Heart left ventricle (tissue), 16 donors: ENCODE measurements at regions not wholly inside any gene's neighbourhood (a gene's known extent, or its start where the extent isn't known, plus 50 kb on each side); places are given as distances from the start of the nearest gene placed in this dataset.

Experiments used
- ATAC-seq, 4 donors: fragments of 200-7000 bp; cut with Tn5 transposase; one replicate each; pipeline ENCODE4 v1.9.1; 2020 to 2022; ENCODE audit warnings: moderate library complexity in 4 of 4, mild to moderate bottlenecking in 3 of 4, moderate number of reproducible peaks in 1 of 4
- DNase-seq, 5 donors: peaks; one replicate each; pipeline ENCODE4 v3.0.0-alpha.2; 2020
- H3K27ac ChIP-seq, 12 donors: fragments of 200-600 bp; sonication (generic) in 4 of 12; one replicate each; pipeline versions ENCODE4 v1.5.0 to v1.8.0; 2016 to 2022; ENCODE audit warnings: mild to moderate bottlenecking in 2 of 12
- H3K27me3 ChIP-seq, 9 donors: fragments of 200-600 bp; sonication (generic) in 2 of 9; one replicate each; pipeline versions ENCODE4 v1.5.1 to v1.8.0; 2016 to 2022; ENCODE audit warnings: mild to moderate bottlenecking in 3 of 9
- H3K36me3 ChIP-seq, 9 donors: fragments of 200-600 bp; sonication (generic) in 2 of 9; one replicate each; pipeline versions ENCODE4 v1.5.0 to v1.8.0; 2018 to 2022; ENCODE audit warnings: mild to moderate bottlenecking in 2 of 9
- H3K4me1 ChIP-seq, 12 donors: fragments of 200-600 bp; sonication (generic) in 4 of 12; one replicate each; pipeline versions ENCODE4 v1.5.0 to v1.8.0; 2016 to 2022; ENCODE audit warnings: mild to moderate bottlenecking in 3 of 12
- H3K4me3 ChIP-seq, 12 donors: fragments of 200-600 bp; sonication (generic) in 4 of 12; one replicate each; pipeline versions ENCODE4 v1.5.0 to v1.8.0; 2017 to 2022; ENCODE audit warnings: mild to moderate bottlenecking in 9 of 12, moderate library complexity in 4 of 12
- H3K9me3 ChIP-seq, 12 donors: fragments of 200-600 bp; sonication (generic) in 4 of 12; one replicate each; pipeline versions ENCODE4 v1.5.0 to v1.8.0; 2016 to 2022; ENCODE audit warnings: mild to moderate bottlenecking in 1 of 12
- CTCF ChIP-seq, 12 donors: fragments of 200-600 bp; sonication (generic) in 4 of 12; IDR thresholded peaks; one replicate each; pipeline versions ENCODE4 v1.5.0 to v1.8.0; 2018 to 2022; ENCODE audit warnings: antibody characterized with exemption in 12 of 12, mild to moderate bottlenecking in 5 of 12
- POLR2A ChIP-seq, 2 donors: fragments of 450-650 bp; IDR thresholded peaks; one replicate each; pipeline ENCODE4 v1.6.1; 2017; ENCODE audit warnings: antibody characterized with exemption in 2 of 2, mild to moderate bottlenecking in 2 of 2, moderate library complexity in 2 of 2
- WGBS, 4 donors: extraction: QIAGEN DNeasy Blood & Tissue Kit in 2 of 4; methylation state at CpG; one replicate each; pipeline versions ENCODE4 v1.1.5 to v1.1.7; 2013 to 2018; 5-methylcytosine and 5-hydroxymethylcytosine counted together
- intact Hi-C, 10 donors: fragments of 100-400 bp; cut with DNase I; formaldehyde crosslinking; loops; one replicate each; pipeline versions ENCODE4 v1.11.1 to v1.14.2; 2022
- donor health status: ischemic (EF 13 %, LVEDD 7.1; RV severe dilation, severe dysfunction).
- donor health status: healthy with polysubstance abuse.
- donor health status: DM: no; HTN: yes; CAD: no.
- donor health status: DM: no; HTN: no; CAD: no.
- donor health status: ischemic (EF 25% LVEDD 6.9; RV normal size, moderate dysfunction).
- donor health status: ischemic (EF 25% LVEDD 5.7; RV mildly dilated, moderate dysfunction).
- donor health status: healthy.
- donor health status: DM: yes; HTN: yes; CAD: no.
- donor health status: ischemic (EF 35%, LVEDD 5.7; RV mildly dilated, moderate dysfunction).
- donor health status: nonischemic (EF 11% LVEDD 7.7; RV severe dilation, severe dysfunction).
- donor health status: DM: yes; HTN: yes; CAD: no.
- donor health status: PGD.
- donor health status: ischemic (EF 29% LVEDD 5.4; RV normal size, mild dysfunction).
- donor health status: nonischemic (EF 23%, LVEDD 6.1; RV moderate dilation, normal function).

- WGBS, 4 donors, result 44 to 61% (median 59%) methylated on average over 2 of the region's 2 CpGs
- intact Hi-C loops, result no loop called here
- no peaks in the 10 kb centered on the region for H3K27me3 ChIP-seq
- H3K27ac ChIP-seq, result no peak overlapping the region
- H3K9me3 ChIP-seq, result no peaks in the 10 kb centered on the region
- TF ChIP-seq CTCF (IDR thresholded peaks at IDR 0.05) (no peak), POLR2A (IDR thresholded peaks at IDR 0.05) (no peak)
- H3K36me3 ChIP-seq, result no peaks in the 10 kb centered on the region
- no peak overlapping the region for H3K4me3 ChIP-seq
- no peak for DNase-seq
- no peak for ATAC-seq
- H3K4me1 ChIP-seq, result no peaks in the 10 kb centered on the region
These were observed 239.0 kb upstream of the ZP4 start for GRCh38 chr1:238129677-238130076.

- H3K36me3 ChIP-seq, result no peaks in the 10 kb centered on the region
- TF ChIP-seq POLR2A (IDR thresholded peaks at IDR 0.05), result no peak
- no peak for TF ChIP-seq CTCF (IDR thresholded peaks at IDR 0.05)
- no peaks in the 10 kb centered on the region for H3K9me3 ChIP-seq
- ATAC-seq (no peak), DNase-seq (no peak)
- no peaks in the 10 kb centered on the region for H3K4me1 ChIP-seq
- WGBS, 4 donors, result 55 to 69% (median 66%) methylated on average over 3 of the region's 3 CpGs
- no peak overlapping the region for H3K4me3 ChIP-seq
- intact Hi-C loops, result no loop called here
- H3K27ac ChIP-seq, result no peak overlapping the region
- no peaks in the 10 kb centered on the region for H3K27me3 ChIP-seq
These were observed 232.5 kb upstream of the ZP4 start for GRCh38 chr1:238123201-238123600.

GRCh38 chr1:238119861-238120260, 229.1 kb upstream of the ZP4 start:
- no peaks in the 10 kb centered on the region for H3K27me3 ChIP-seq
- WGBS, 4 donors, result 44 to 52% (median 50%) methylated on average over 1 of the region's 1 CpG
- DNase-seq (no peak), ATAC-seq (no peak)
- no peak overlapping the region for H3K4me3 ChIP-seq
- H3K27ac ChIP-seq, result no peak overlapping the region
- intact Hi-C loops, result no loop called here
- TF ChIP-seq CTCF (IDR thresholded peaks at IDR 0.05) (no peak), POLR2A (IDR thresholded peaks at IDR 0.05) (no peak)
- no peaks in the 10 kb centered on the region for H3K4me1 ChIP-seq
- no peaks in the 10 kb centered on the region for H3K36me3 ChIP-seq
- H3K9me3 ChIP-seq, result no peaks in the 10 kb centered on the region

GRCh38 chr1:238119060-238119459, 228.3 kb upstream of the ZP4 start:
- Histone ChIP-seq H3K27ac (no peak overlapping the region), H3K4me1 (no peaks in the 10 kb centered on the region), H3K4me3 (no peak overlapping the region), H3K36me3 (no peaks in the 10 kb centered on the region), H3K9me3 (no peaks in the 10 kb centered on the region), H3K27me3 (no peaks in the 10 kb centered on the region)
- no peak for DNase-seq
- intact Hi-C loops, result no loop called here
- 44 to 58% (median 49%) methylated on average over 4 of the region's 4 CpGs for WGBS, 4 donors
- TF ChIP-seq POLR2A (IDR thresholded peaks at IDR 0.05) (no peak), CTCF (IDR thresholded peaks at IDR 0.05) (no peak)
- no peak for ATAC-seq
